AG04449 (cell line): ENCODE measurements at regions not wholly inside any gene's neighbourhood (a gene's known extent, or its start where the extent isn't known, plus 50 kb on each side); places are given as distances from the start of the nearest gene placed in this dataset.
"Not testable (repeated sequence)": the region's sequence is repeated elsewhere in the genome, so short reads cannot be mapped to it uniquely, and the experiment has no call there.

Experiments used
- CTCF ChIA-PET: fragments of 350-600 bp; formaldehyde crosslinking; extraction: SDS; loops from one replicate; lab custom pipeline; 2021; ENCODE audit warnings: antibody characterized with exemption; lab: Yijun Ruan, JAX
- POLR2A ChIA-PET: fragments of 400-600, 350-600 bp; formaldehyde crosslinking; extraction: SDS; loops from one replicate; lab custom pipeline; 2020; ENCODE audit warnings: antibody characterized with exemption, inconsistent platforms; lab: Yijun Ruan, JAX
- DNase-seq: peaks from one replicate; pipeline ENCODE4 v3.0.0-alpha.2; 2010; ENCODE audit warnings: low read depth, low spot score
- H3K4me3 ChIP-seq: 2 replicates; pipeline ENCODE4 v1.5.1; 2011; ENCODE audit warnings: low read depth, mild to moderate bottlenecking, control low read depth, low read length
- CTCF ChIP-seq: IDR thresholded peaks from one replicate; pipeline ENCODE4 v1.5.1; 2011; ENCODE audit warnings: mild to moderate bottlenecking, moderate library complexity, low read length, control low read depth, inconsistent platforms; ENCODE audit not compliant: insufficient read depth; ENCODE audit errors: missing control alignments

GRCh38 chr4:81335122-81335912 is 120.3 kb upstream of the PRKG2 start:
- no peak overlapping the region for H3K4me3 ChIP-seq
- DNase-seq: no peak
- no peak for TF ChIP-seq CTCF
- ChIA-PET POLR2A (no interaction called here), CTCF (interaction anchor here (0.7 to 5.0 kb wide), 2 partner anchors 16 to 296 kb away, joined by 3 to 28 read pairs; no protein-coding TSS in a partner anchor)

- no peak for TF ChIP-seq CTCF
- POLR2A ChIA-PET: no interaction called here
- CTCF ChIA-PET: interaction anchor here (2.6 kb wide), 1 partner anchor 22 kb away, joined by 6 read pairs; no protein-coding TSS in a partner anchor
These were observed 115.0 kb upstream of the PRKG2 start for GRCh38 chr4:81330018-81330417.

GRCh38 chr4:81326581-81326980 is 111.6 kb upstream of the PRKG2 start:
- ChIA-PET POLR2A (no interaction called here), CTCF (interaction anchor here (1.2 kb wide), 1 partner anchor 25 kb away, joined by 5 read pairs; no protein-coding TSS in a partner anchor)
- TF ChIP-seq CTCF: no peak
- no peak overlapping the region for H3K4me3 ChIP-seq
- no peak for DNase-seq

More at GRCh38 chr4:81330018-81330417, 115.0 kb upstream of the PRKG2 start:
- DNase-seq: no peak
- H3K4me3 ChIP-seq: no peak overlapping the region

GRCh38 chr4:81324594-81324993 is 109.6 kb upstream of the PRKG2 start:
- H3K4me3 ChIP-seq, CTCF ChIA-PET, DNase-seq, POLR2A ChIA-PET: not testable (repeated sequence)

- CTCF ChIA-PET: interaction anchor here (1.3 kb wide), 1 partner anchor 32 kb away, joined by 4 read pairs; no protein-coding TSS in a partner anchor
- TF ChIP-seq CTCF: no peak
- POLR2A ChIA-PET: no interaction called here
- DNase-seq: no peak
- H3K4me3 ChIP-seq: no peak overlapping the region
These were observed 104.6 kb upstream of the PRKG2 start for GRCh38 chr4:81319657-81320056.

GRCh38 chr4:81314897-81315470 is 100.0 kb upstream of the PRKG2 start:
- no peak for TF ChIP-seq CTCF
- H3K4me3 ChIP-seq: no peak overlapping the region
- DNase-seq: no peak
- ChIA-PET CTCF (interaction anchor here (2.7 kb wide), 1 partner anchor 37 kb away, joined by 8 read pairs; no protein-coding TSS in a partner anchor), POLR2A (no interaction called here)
